ENCODE measurements at regions not wholly inside any gene's neighbourhood (a gene's known extent, or its start where the extent isn't known, plus 50 kb on each side); places are given as distances from the start of the nearest gene placed in this dataset.

- DNase-seq = no peak
Observed at GRCh38 chr11:104325093-104325492, 161.1 kb upstream of the PDGFD start.

GRCh38 chr11:104324276-104324675 is 160.3 kb upstream of the PDGFD start:
- no peak for DNase-seq

GRCh38 chr11:104323841-104324240 is 159.9 kb upstream of the PDGFD start:
- no peak for DNase-seq

GRCh38 chr11:104322696-104323095 is 158.7 kb upstream of the PDGFD start:
- DNase-seq = no peak

- DNase-seq = no peak
Observed at GRCh38 chr11:104320956-104321355, 157.0 kb upstream of the PDGFD start.

GRCh38 chr11:104320097-104320496 is 156.2 kb upstream of the PDGFD start:
- no peak for DNase-seq

GRCh38 chr11:104319396-104319795 is 155.4 kb upstream of the PDGFD start:
- DNase-seq = no peak

GRCh38 chr11:104306862-104307474 is 143.0 kb upstream of the PDGFD start:
- DNase-seq = no peak

- no peak for DNase-seq
Observed at GRCh38 chr11:104301776-104302175, 137.8 kb upstream of the PDGFD start.

GRCh38 chr11:104291646-104292045 is 127.7 kb upstream of the PDGFD start:
- DNase-seq = no peak

GRCh38 chr11:104286129-104286528 is 122.2 kb upstream of the PDGFD start:
- DNase-seq = no peak

- no peak for DNase-seq
Observed at GRCh38 chr11:104279587-104279986, 115.6 kb upstream of the PDGFD start.

GRCh38 chr11:104275992-104276391 is 112.0 kb upstream of the PDGFD start:
- no peak for DNase-seq

GRCh38 chr11:104260456-104260855 is 96.5 kb upstream of the PDGFD start:
- no peak for DNase-seq

GRCh38 chr11:104259121-104259610 is 95.2 kb upstream of the PDGFD start:
- no peak for DNase-seq

- no peak for DNase-seq
Observed at GRCh38 chr11:104256525-104256924, 92.6 kb upstream of the PDGFD start.

- peak in 1 of 2 donors; percentile 33 for DNase-seq
Observed at GRCh38 chr11:104254347-104254746, 90.4 kb upstream of the PDGFD start.

GRCh38 chr11:104246590-104246989 is 82.6 kb upstream of the PDGFD start:
- DNase-seq = no peak

GRCh38 chr11:104238916-104239315 is 75.0 kb upstream of the PDGFD start:
- DNase-seq = no peak

GRCh38 chr11:104225047-104225446 is 61.1 kb upstream of the PDGFD start:
- no peak for DNase-seq

GRCh38 chr11:104222464-104222863 is 58.5 kb upstream of the PDGFD start:
- no peak for DNase-seq

GRCh38 chr11:104221455-104221854 is 57.5 kb upstream of the PDGFD start:
- DNase-seq = no peak

GRCh38 chr11:104219096-104219495 is 55.1 kb upstream of the PDGFD start:
- no peak for DNase-seq

GRCh38 chr11:104214517-104214916 is 50.6 kb upstream of the PDGFD start:
- DNase-seq = no peak

All from inflammatory macrophage treated with lipopolysaccharide for 1 hour (primary cell).